Endothelial cell of umbilical vein (primary cell): ENCODE measurements at regions not wholly inside any gene's neighbourhood (a gene's known extent, or its start where the extent isn't known, plus 50 kb on each side); places are given as distances from the start of the nearest gene placed in this dataset.

ENCODE experiments used
- CTCF ChIP-seq, 2 donors: IDR thresholded peaks; 1 replicate in 1 of 2; 2 replicates in 1 of 2; pipeline ENCODE4 v1.5.1; 2011; ENCODE audit warnings: low read length in 2 of 2, mild to moderate bottlenecking in 2 of 2, moderate library complexity in 2 of 2, control low read depth in 1 of 2, inconsistent platforms in 1 of 2, low read depth in 1 of 2; ENCODE audit not compliant: insufficient read depth in 1 of 2; ENCODE audit errors: extremely low read depth in 1 of 2
- MAX ChIP-seq: IDR thresholded peaks from 2 replicates; pipeline ENCODE4 v1.6.1; 2011; ENCODE audit not compliant: insufficient read depth, insufficient read length
- POLR2A ChIP-seq: IDR thresholded peaks from 2 replicates; pipeline ENCODE4 v1.6.1; 2012; ENCODE audit warnings: low read depth, mild to moderate bottlenecking, control low read depth, low read length

DNA sequence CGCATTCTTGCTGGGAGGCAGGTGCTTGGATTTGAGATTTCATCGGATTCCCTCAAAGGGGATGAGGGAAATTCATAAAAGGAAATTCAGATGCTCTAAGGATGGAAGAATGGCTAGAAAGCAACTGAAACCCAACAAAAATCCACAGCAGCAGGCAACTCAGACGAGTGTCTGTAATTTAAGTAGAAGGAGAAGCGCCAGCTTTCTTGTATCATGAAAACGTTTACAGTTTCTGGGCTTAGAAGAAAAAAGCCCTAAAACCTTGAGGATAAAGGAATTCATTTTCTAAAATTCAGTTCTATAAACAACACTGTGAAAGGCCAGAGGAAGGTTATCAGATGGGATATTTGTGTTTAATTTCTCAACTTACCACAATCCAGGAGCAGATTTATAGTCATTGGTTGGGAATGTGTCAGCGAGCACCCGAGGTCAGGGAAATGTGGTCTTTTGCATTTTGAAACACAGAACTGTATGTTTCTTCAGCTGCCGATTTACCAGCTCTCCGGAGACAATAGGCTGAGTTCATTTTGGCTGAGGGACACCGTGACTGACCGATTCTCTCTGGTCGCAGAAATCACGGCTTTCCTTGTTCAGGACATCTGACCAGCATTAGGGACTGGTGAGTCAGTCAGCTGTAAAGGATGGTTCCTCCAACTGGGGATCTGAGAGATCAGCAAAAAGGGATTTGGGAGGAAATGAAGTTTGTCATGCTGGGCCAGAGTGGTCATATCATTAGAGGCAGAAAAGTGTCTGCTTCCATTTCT lies 111.6 kb upstream of the ERRFI1 start:
- TF ChIP-seq POLR2A (no peak), MAX (no peak), CTCF (IDR thresholded peaks at IDR 0.05; ENCODE audit: extremely low read depth in 1 of 2, insufficient read depth in 1 of 2, low read depth in 1 of 2, low read length in 2 of 2) (no peak)
